ENCODE measurements at regions not wholly inside any gene's neighbourhood (a gene's known extent, or its start where the extent isn't known, plus 50 kb on each side); places are given as distances from the start of the nearest gene placed in this dataset.
A peak's percentile ranks its signal among the peaks of the same experiment; 100 is the strongest.

- Histone ChIP-seq H3K4me2 (ENCODE audit: low read depth, low read length, poor library complexity, severe bottlenecking) (peak overlapping the region; percentile 49), H3K9me2 (replicated peaks; ENCODE audit: low read depth, low read length) (no peaks in the 10 kb centered on the region), H3K9me3 (ENCODE audit: insufficient read depth, low read depth, low read length) (no peaks in the 10 kb centered on the region), H3K9ac (ENCODE audit: low read depth, low read length, poor library complexity, severe bottlenecking) (no peak overlapping the region), H3K27me3 (ENCODE audit: insufficient read depth, low read length, poor library complexity, severe bottlenecking) (no peaks in the 10 kb centered on the region), H3K79me2 (ENCODE audit: insufficient read depth, low read length) (no peaks in the 10 kb centered on the region), H4K20me1 (ENCODE audit: insufficient read depth, low read length, poor library complexity, severe bottlenecking) (no peaks in the 10 kb centered on the region), H3K36me3 (ENCODE audit: insufficient read depth, low read length) (no peaks in the 10 kb centered on the region), H3K4me1 (ENCODE audit: insufficient read depth, low read length, poor library complexity, severe bottlenecking) (peaks cover 40% of the 10 kb centered on the region), H3K4me3 (ENCODE audit: low read length, poor library complexity, severe bottlenecking) (no peak overlapping the region), H3F3A (ENCODE audit: low read depth) (no peaks in the 10 kb centered on the region), H2AFZ (ENCODE audit: low read length) (no peak overlapping the region)
- TF ChIP-seq EZH2phosphoT487 (IDR thresholded peaks at IDR 0.05; ENCODE audit: borderline replicate concordance): no peak
- no peak for TF ChIP-seq CTCF (conservative IDR thresholded peaks at IDR 0.05; ENCODE audit: low read length)
Measured at GRCh38 chr7:27375958-27376357, 133.4 kb downstream of the EVX1 start.

- H4K20me1 ChIP-seq (ENCODE audit: insufficient read depth, low read length, poor library complexity, severe bottlenecking): no peaks in the 10 kb centered on the region
- H2AFZ ChIP-seq (ENCODE audit: low read length): no peak overlapping the region
- no peaks in the 10 kb centered on the region for H3K27me3 ChIP-seq (ENCODE audit: insufficient read depth, low read length, poor library complexity, severe bottlenecking)
- H3F3A ChIP-seq (ENCODE audit: low read depth): no peaks in the 10 kb centered on the region
- no peaks in the 10 kb centered on the region for H3K36me3 ChIP-seq (ENCODE audit: insufficient read depth, low read length)
- no peak overlapping the region for H3K4me2 ChIP-seq (ENCODE audit: low read depth, low read length, poor library complexity, severe bottlenecking)
- TF ChIP-seq EZH2phosphoT487 (IDR thresholded peaks at IDR 0.05; ENCODE audit: borderline replicate concordance) (no peak), CTCF (conservative IDR thresholded peaks at IDR 0.05; ENCODE audit: low read length) (peak; percentile 55)
- no peak overlapping the region for H3K9ac ChIP-seq (ENCODE audit: low read depth, low read length, poor library complexity, severe bottlenecking)
- no peaks in the 10 kb centered on the region for H3K79me2 ChIP-seq (ENCODE audit: insufficient read depth, low read length)
- H3K9me2 ChIP-seq (replicated peaks; ENCODE audit: low read depth, low read length): no peaks in the 10 kb centered on the region
- no peaks in the 10 kb centered on the region for H3K9me3 ChIP-seq (ENCODE audit: insufficient read depth, low read depth, low read length)
- H3K4me1 ChIP-seq (ENCODE audit: insufficient read depth, low read length, poor library complexity, severe bottlenecking): peaks cover 32% of the 10 kb centered on the region
- H3K4me3 ChIP-seq (ENCODE audit: low read length, poor library complexity, severe bottlenecking): no peak overlapping the region
Measured at GRCh38 chr7:27377988-27378387, 135.4 kb downstream of the EVX1 start.

GRCh38 chr7:27382307-27382706, 139.7 kb downstream of the EVX1 start:
- H3K79me2 ChIP-seq (ENCODE audit: insufficient read depth, low read length): no peaks in the 10 kb centered on the region
- no peaks in the 10 kb centered on the region for H4K20me1 ChIP-seq (ENCODE audit: insufficient read depth, low read length, poor library complexity, severe bottlenecking)
- no peak overlapping the region for H3K9ac ChIP-seq (ENCODE audit: low read depth, low read length, poor library complexity, severe bottlenecking)
- no peaks in the 10 kb centered on the region for H3K9me3 ChIP-seq (ENCODE audit: insufficient read depth, low read depth, low read length)
- no peaks in the 10 kb centered on the region for H3K27me3 ChIP-seq (ENCODE audit: insufficient read depth, low read length, poor library complexity, severe bottlenecking)
- TF ChIP-seq EZH2phosphoT487 (IDR thresholded peaks at IDR 0.05; ENCODE audit: borderline replicate concordance): no peak
- no peak for TF ChIP-seq CTCF (conservative IDR thresholded peaks at IDR 0.05; ENCODE audit: low read length)
- no peaks in the 10 kb centered on the region for H3K9me2 ChIP-seq (replicated peaks; ENCODE audit: low read depth, low read length)
- no peak overlapping the region for H3K4me2 ChIP-seq (ENCODE audit: low read depth, low read length, poor library complexity, severe bottlenecking)
- H3K4me3 ChIP-seq (ENCODE audit: low read length, poor library complexity, severe bottlenecking): no peak overlapping the region
- peaks cover 6% of the 10 kb centered on the region for H3K4me1 ChIP-seq (ENCODE audit: insufficient read depth, low read length, poor library complexity, severe bottlenecking)
- H3F3A ChIP-seq (ENCODE audit: low read depth): no peaks in the 10 kb centered on the region
- H3K36me3 ChIP-seq (ENCODE audit: insufficient read depth, low read length): no peaks in the 10 kb centered on the region
- H2AFZ ChIP-seq (ENCODE audit: low read length): no peak overlapping the region
